Activated T-cell treated with anti-CD3 and anti-CD28 coated beads, Interleukin-2, amount 50 U/mL, for 1 hour (primary cell): ENCODE measurements at regions not wholly inside any gene's neighbourhood (a gene's known extent, or its start where the extent isn't known, plus 50 kb on each side); places are given as distances from the start of the nearest gene placed in this dataset.

Experiments
- DNase-seq: peaks from one replicate; pipeline ENCODE4 v3.0.0-alpha.2; 2020

DNA sequence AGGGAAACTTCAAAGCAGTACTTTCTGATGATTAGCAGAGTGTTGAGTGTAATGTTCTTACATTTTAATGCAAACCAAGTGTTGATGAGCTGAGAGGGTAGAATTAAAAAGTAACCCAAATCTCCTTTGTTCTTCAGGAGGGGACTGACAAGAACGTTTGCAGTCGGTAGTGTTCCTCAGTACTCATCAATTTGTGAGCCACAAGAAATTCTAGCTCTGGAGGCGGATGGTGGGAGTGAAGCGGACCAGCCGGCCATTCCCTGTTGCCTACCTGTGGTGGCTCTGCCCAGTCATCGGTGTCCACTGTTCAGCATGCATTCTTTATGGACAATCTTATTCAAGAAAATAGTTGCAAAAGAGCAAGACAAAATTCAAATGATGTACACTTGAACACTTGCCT is 438.6 kb upstream of the POU3F3 start:
- DNase-seq, result no peak

DNA sequence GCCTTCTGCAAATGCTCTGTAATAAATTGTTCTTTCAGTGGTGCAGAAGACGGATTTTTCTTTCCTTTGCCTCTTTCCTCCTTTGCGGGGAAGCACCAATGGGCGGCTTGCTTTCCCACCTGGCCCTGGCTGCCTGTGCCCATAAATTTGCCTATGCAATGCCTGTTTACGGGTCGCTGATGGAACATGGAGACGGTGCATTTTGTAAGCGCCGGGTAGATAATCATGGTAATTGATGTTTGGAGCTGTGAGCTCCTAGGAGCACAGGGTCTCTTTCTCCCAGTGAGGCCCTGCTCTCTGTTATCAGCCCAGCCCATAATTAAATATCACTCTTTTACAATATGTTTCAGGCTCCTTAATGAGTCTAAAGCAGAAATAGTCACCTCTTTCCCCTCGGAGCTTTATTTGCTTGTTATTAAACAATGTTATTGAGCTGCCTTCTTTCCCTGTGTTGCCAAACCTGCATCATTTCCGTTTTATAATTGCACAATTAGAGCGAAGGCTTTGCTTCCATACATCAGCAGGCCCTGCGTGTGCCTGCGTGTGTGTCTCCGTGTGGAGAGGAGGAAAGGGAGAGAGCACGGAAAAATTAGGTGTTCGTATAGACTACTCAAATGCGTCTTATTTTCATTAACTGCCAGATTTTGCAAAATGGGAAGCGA is 437.4 kb upstream of the POU3F3 start:
- no peak for DNase-seq

GRCh38 chr2:104420420-104420819 is 433.5 kb upstream of the POU3F3 start:
- DNase-seq, result no peak

GRCh38 chr2:104420953-104421352 is 433.0 kb upstream of the POU3F3 start:
- DNase-seq, result no peak

- no peak for DNase-seq
These were observed 427.9 kb upstream of the POU3F3 start for GRCh38 chr2:104425850-104426595.

- no peak for DNase-seq
These were observed 425.8 kb upstream of the POU3F3 start for GRCh38 chr2:104428155-104428554.

- no peak for DNase-seq
These were observed 424.1 kb upstream of the POU3F3 start for GRCh38 chr2:104429639-104430358.

DNA sequence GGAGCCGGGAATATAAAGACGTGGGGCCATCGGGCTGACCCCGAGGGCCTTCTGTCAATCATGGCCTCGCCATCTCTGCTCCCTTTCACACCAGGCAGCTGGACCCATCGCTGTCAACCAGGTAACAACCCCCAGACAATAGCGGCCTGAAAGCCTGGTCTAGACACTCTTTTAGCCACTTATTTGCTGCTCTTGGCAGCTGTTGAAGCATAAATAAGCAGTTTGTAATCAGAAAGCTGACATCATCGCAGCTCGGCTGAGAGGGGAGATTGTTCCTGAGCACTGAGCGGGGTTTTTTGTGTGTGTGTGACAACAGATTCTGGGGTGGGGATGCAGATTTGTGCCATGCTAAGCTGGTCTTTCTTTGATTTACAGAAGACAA is 423.6 kb upstream of the POU3F3 start:
- DNase-seq, result no peak

GRCh38 chr2:104430852-104431251 is 423.1 kb upstream of the POU3F3 start:
- no peak for DNase-seq

GRCh38 chr2:104431701-104432121 is 422.2 kb upstream of the POU3F3 start:
- DNase-seq, result no peak

- no peak for DNase-seq
These were observed 421.5 kb upstream of the POU3F3 start for GRCh38 chr2:104432401-104432800.

DNA sequence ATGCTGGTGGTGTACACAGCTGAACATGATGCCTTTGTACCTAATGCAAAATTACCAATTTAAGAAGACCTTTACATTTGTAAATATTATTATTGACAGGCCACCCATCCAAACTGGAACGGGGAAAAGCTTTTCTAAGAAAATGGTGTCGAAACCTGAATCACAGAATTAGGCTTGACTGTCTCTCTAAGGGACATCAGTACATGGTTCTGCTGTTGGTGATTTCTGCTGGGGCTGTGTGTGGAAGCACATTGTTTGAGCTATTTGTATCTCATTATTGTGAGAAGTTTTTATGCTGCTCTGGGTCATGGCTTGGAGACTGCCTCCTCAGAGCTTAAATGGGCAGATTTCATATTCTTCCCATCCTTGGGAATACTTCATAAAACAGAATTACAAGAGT is 420.9 kb upstream of the POU3F3 start:
- no peak for DNase-seq

DNA sequence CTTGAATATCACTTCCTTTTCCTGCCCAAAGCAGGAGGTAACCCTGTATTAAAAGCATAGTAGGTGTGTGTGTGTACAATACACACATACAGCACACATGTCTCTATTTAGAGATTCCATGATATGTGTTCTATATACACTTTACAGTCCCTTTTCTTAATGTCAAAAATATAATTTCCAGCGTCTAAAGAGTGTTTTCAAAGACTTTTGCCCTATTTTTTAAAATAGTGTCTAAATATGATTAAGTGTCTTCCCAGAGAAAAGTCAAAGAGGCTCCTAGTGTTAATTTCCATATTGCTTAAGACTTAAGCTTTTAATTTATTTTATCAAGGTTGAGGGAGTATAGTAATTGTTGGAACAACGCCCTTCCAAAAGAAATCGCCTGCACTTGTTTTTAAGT is 420.3 kb upstream of the POU3F3 start:
- DNase-seq, result no peak

GRCh38 chr2:104434318-104434792 is 419.6 kb upstream of the POU3F3 start:
- DNase-seq, result no peak

GRCh38 chr2:104434966-104435365 is 418.9 kb upstream of the POU3F3 start:
- no peak for DNase-seq

DNA sequence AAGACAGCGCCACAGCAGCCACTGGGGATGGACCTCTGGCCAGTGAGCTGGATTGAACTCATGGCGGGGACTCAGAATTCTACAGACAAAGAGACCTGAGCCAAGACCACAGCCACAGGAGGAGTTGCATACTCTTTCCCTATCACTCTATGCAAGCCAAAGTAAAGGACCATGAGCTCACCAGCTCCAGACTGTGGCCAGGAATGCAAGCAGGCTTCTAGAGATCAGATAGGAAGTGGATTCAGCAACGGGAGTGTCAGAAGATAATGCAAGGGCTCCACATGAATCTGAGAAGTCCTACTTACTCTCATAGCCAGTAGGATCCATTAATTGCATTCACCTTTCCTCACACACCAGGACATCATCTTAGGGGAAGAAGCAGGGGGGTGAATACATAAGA is 415.4 kb upstream of the POU3F3 start:
- DNase-seq, result no peak

- no peak for DNase-seq
These were observed 410.8 kb upstream of the POU3F3 start for GRCh38 chr2:104443145-104443544.

GRCh38 chr2:104444392-104444791 is 409.5 kb upstream of the POU3F3 start:
- no peak for DNase-seq

DNA sequence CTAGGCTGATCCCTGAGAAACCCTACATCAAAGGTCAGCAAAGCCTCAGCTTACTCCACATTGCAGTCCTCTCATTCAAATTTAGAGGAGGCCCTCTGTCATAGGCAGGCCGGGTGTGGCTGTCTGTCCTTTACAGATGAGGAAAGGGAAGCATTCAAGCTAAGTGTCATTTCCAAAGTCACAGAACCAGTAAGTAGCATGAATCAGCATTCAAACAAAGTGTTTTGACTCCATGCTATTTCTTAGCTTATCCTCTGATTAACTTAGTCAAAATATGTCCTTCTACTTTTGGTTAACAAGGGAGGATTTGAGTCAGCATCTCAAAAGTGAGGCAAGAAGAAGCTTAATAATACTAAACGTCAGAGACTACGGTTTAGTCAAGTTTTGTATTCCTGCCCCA is 409.0 kb upstream of the POU3F3 start:
- no peak for DNase-seq

DNA sequence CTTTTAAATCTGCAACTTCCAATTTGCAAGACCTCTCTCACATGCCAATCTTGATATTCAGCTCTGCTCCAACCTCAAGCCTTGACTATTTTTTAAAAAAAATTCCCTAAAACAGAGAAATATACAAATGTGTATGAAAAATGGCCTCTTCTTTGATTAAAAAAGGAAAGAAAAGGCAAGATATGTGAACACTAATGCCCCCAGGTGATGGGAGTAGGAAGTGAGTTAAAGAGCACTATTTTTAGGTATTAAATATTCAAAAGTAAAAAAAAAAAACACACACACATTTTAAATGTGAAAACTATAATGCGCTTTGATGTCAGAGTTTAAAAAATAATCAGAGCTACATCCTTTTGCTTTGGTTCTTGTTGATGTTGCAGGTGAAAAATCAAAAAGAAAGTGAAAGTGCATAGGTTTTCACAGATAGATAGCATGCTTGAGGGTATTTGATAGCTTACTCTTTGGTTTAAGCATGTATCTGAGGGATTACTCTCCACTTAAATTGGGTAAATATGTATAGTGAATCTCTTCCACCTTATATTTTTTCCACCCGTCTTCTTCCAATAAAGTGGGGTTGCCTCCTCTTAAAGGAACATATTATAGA is 406.0 kb upstream of the POU3F3 start:
- no peak for DNase-seq

DNA sequence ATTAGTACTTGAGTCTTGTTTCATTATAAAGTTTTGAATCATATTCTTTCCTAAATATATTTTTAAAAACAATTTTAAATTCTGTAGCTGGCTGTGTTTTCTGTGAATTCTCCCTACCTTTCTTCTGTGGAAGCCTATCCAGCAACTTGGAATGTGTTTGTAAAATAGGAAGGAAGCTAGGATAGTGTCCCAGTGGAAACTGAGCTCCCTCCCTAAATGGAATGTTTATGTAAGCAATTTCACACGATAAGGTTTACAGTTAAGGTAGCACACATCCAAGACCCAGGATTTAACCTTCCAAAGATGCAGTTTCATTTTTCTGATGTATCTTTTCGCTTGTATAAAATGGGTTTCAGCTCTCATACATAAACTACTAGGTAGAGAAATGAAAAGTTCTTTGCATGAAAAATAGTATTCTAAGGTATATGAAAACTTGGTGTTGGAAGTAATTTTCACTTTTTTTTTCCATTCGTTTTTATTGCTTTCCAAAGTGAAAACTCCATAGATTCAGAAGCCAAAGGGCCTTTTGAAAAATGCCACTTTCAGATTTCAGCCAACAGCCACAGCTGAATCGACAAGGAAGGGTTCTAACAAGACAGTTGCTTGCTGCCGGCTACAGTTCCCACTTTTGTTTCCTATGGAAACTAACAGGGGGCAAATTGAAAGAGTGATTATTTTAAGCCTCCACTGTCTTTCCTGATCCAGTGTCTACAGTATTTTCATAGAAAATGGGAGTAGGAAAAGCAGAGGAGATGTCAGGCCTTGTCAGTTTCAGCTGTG is 405.1 kb upstream of the POU3F3 start:
- no peak for DNase-seq

DNA sequence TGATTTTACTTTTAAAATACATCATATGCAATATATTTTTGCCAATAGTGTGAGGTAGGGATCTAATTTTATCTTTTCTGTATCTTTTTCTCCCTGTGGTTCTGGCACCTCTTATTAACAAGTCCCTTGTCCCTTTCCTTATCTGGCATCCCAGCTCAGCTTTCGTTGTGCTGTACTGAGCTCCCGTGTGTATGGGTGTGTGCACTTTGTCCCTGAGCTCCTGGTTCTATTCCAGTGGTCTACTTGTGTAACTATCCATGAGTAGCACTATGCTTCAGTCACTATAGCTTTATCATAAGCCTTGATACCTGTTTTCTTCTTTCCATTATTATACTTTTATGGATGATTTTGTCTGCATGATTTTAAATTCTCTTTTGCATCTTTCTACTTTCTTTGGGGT is 401.4 kb upstream of the POU3F3 start:
- no peak for DNase-seq

DNA sequence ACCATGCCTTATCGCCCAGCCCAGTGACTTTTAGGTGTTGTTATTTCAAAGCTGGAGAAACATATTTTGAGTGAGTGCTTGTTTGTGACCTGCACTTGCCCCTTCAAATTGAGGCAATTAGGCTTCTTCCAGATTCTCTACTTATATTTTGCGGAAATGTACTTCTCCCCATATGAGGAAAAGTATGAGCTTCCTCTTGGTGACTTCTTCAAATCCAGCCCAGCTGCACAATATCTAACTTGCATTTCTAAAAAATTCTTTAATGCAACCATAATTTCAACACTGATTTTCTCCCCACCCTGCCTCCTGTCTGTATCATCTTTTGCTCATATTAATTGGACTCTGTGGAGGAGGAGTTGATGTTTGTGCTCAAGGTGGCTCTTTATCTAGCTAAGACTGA is 391.2 kb upstream of the POU3F3 start:
- DNase-seq, result no peak
